ENCODE measurements at regions not wholly inside any gene's neighbourhood (a gene's known extent, or its start where the extent isn't known, plus 50 kb on each side); places are given as distances from the start of the nearest gene placed in this dataset.

- in situ Hi-C loops (cut with HindIII; ENCODE audit: low sequenced_read_pairs), result no loop called here
- TF ChIP-seq CTCF (IDR thresholded peaks at IDR 0.05; ENCODE audit: low read depth, low read length, missing control alignments), result no peak
- H3K4me3 ChIP-seq (ENCODE audit: low read depth, low read length), result no peak overlapping the region
- no peak for DNase-seq (ENCODE audit: low read depth)
Measured at GRCh38 chr2:239678186-239678490, 277.3 kb upstream of the HDAC4 start.

DNA sequence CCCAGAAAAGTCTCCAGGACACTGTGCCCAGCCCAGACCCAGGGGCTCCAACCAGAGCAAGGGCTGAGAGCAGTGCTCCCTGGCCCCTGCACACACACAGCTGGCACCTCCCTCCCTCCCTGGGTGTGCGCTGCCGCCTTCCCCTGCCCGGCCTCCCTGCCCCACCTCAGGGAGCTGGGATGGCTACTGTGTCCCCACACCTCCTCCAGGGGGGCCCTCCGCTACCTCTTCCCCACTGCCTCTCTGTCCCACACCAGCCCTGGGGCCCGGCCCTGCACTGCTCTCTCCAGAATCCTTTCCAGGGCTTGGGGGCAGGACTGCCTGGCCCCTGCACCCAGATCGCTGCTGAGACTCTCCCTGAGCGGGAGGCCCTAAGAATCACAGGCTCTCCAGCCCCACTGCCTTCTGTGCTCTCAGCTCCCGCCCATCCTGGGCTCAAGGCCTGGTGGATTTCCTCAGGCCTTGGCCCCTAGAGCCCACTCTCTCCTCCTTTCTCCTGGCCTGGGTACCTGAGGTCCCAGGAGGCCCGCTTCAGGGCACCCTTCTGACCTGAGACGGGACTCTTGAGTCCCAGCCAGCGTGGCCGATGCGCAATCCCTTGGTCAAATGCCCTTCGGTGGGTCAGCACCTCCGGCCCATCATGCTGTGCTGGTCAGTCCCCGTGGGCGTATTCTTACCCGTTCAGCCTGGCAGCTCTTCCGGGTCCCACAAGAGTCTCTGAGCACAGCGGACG lies 276.8 kb upstream of the HDAC4 start:
- in situ Hi-C loops (cut with HindIII; ENCODE audit: low sequenced_read_pairs), result no loop called here
- no peak for TF ChIP-seq CTCF (IDR thresholded peaks at IDR 0.05; ENCODE audit: low read depth, low read length, missing control alignments)
- no peak overlapping the region for H3K4me3 ChIP-seq (ENCODE audit: low read depth, low read length)
- DNase-seq (ENCODE audit: low read depth), result no peak

- DNase-seq (ENCODE audit: low read depth), result no peak
- H3K4me3 ChIP-seq (ENCODE audit: low read depth, low read length), result no peak overlapping the region
- in situ Hi-C loops (cut with HindIII; ENCODE audit: low sequenced_read_pairs), result no loop called here
- no peak for TF ChIP-seq CTCF (IDR thresholded peaks at IDR 0.05; ENCODE audit: low read depth, low read length, missing control alignments)
Measured at GRCh38 chr2:239676716-239677452, 276.1 kb upstream of the HDAC4 start.

DNA sequence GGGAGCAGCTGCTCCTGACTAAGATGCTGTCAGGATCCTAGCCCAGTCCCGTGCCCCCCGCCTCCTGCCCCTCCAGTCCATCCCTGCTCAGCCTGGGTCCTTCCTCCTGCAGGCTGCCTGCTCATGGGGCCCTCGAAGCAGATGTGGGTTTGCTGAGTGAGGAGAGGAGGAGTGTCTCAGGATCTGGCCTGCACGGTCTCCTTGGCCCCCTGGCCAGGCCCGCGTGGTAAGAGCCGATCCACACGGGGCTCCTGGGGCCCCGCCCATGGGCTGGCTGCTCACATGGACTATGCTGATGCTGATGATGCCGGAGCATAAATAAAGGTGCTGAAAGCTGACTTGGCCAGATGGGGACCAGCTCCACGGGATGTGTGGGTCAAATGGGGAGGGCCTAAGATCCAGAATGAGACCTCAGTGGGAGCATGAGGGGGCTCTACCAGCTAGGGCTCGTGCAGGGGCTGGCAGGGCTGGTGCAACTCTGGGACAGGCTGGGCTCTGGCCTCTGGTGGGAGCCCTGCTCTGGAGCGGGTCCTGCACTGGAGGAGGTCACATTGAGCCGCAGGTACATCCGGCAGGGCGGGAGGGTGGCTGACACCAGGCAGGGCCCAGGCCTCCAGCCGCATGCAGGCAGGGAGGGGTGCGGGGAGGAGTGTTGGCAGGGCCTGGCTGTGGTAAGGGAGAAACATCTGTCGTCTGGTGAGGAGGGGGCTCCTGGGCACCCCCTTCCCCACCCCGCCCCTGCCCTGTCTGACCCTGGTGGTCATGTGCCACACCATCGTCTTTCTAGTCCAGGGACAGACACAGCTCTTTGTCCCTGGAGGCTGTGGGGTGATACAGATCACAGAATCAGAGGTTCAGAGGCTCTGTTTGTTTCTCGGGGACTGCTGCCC lies 275.3 kb upstream of the HDAC4 start:
- no peak overlapping the region for H3K4me3 ChIP-seq (ENCODE audit: low read depth, low read length)
- in situ Hi-C loops (cut with HindIII; ENCODE audit: low sequenced_read_pairs), result no loop called here
- no peak for DNase-seq (ENCODE audit: low read depth)
- TF ChIP-seq CTCF (IDR thresholded peaks at IDR 0.05; ENCODE audit: low read depth, low read length, missing control alignments), result no peak

DNA sequence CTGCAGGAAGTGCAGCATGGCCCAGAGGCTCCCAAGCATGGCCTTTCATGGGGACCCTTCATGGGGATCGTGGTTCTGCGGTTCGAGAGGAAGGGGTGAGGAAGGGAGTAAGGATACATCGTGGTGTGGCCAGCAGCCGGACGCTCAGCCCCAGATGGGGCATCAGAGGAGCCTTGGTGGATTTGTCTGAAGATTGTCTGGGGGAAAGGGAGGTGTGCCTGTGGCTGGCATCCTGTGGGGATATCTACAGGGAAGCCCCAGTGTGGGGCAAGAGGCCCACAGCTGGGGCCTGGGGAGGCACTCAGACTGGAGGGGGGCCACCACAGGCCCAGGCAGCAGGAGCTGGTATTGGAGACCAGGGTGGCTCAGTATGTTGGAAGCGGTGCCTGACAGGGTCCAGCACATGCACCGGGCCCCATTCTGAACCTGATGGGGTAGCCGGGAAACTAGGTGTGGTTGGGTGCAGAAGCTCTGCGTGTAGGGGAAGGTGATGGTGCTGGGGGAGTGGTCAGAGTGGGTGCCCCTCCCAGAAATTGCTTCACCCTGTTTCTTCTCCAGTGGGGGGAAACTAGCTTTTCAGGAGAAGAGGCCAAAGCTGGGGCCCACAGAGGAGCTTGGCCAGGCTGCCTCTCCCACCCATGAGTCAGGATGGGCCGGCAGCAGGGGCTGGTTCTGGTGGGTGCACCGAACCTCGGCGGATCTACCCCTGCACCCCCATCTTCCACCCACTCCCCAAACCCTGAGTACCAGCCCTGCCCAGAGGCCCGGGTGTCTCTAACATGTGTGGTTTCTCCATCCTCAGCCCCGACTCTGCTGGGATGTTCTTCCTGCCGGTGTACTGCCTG lies 274.4 kb upstream of the HDAC4 start:
- in situ Hi-C loops (cut with HindIII; ENCODE audit: low sequenced_read_pairs), result no loop called here
- no peak overlapping the region for H3K4me3 ChIP-seq (ENCODE audit: low read depth, low read length)
- DNase-seq (ENCODE audit: low read depth), result no peak
- no peak for TF ChIP-seq CTCF (IDR thresholded peaks at IDR 0.05; ENCODE audit: low read depth, low read length, missing control alignments)
